K562 (cell line): ENCODE measurements at regions not wholly inside any gene's neighbourhood (a gene's known extent, or its start where the extent isn't known, plus 50 kb on each side); places are given as distances from the start of the nearest gene placed in this dataset.

ENCODE experiments used
- ATAC-seq: fragments of 200-7000 bp; cut with Tn5 transposase; 3 replicates; pipeline ENCODE4 v1.9.1; 2020; ENCODE audit warnings: moderate library complexity
- BruUV-seq: library from RNA; stranded (reverse); fragments of 400-500 nt; replicated peaks from 2 replicates; lab custom pipeline; 2021; lab: Mats Ljungman, UMichigan
- CTCF ChIA-PET: fragments of 300-600 bp; formaldehyde crosslinking; extraction: SDS; loops from one replicate; lab custom pipeline; 2021; ENCODE audit warnings: low intra/inter-chr PET ratio; lab: Yijun Ruan, JAX
- POLR2A ChIA-PET: fragments of 300-600, 350-650 bp; sonication (Branson Sonifier 250); formaldehyde crosslinking; extraction: SDS; loops from one replicate; lab custom pipeline; 2021; ENCODE audit warnings: antibody characterized with exemption, inconsistent platforms; lab: Yijun Ruan, JAX
- DNase-seq, 4 experiments: peaks; one replicate each; pipeline versions ENCODE4 v3.0.0 to v3.0.0-alpha.2; 2011 to 2018; ENCODE audit warnings: low spot score in 3 of 4, mixed read lengths in 3 of 4; ENCODE audit errors: extremely low read depth in 1 of 4
- FAIRE-seq: peaks from 2 replicates; lab custom pipeline; 2011; peaks lifted over from hg19 to GRCh38; lab: Jason Lieb, UNC
- H2AFZ ChIP-seq: 2 replicates; pipeline ENCODE4 v1.6.0; 2011; ENCODE audit warnings: low read depth, low read length, control low read depth, inconsistent platforms
- H3K27ac ChIP-seq: fragments of 200-600 bp; 3 replicates; pipeline ENCODE4 v1.8.0; 2011; ENCODE audit warnings: low read depth, mild to moderate bottlenecking, control low read depth, inconsistent platforms, low read length, moderate library complexity, mixed read lengths; ENCODE audit errors: extremely low read depth
- H3K27me3 ChIP-seq, 2 experiments: fragments of 300-600 bp in 1 of 2; 2 replicates in 1 of 2; 3 replicates in 1 of 2; pipeline versions ENCODE4 v1.6.0 to v1.8.0; 2011; ENCODE audit warnings: inconsistent platforms in 2 of 2, low read length in 2 of 2, mild to moderate bottlenecking in 1 of 2, mixed read lengths in 1 of 2, moderate library complexity in 1 of 2; ENCODE audit not compliant: control insufficient read depth in 2 of 2, insufficient read depth in 2 of 2
- H3K36me3 ChIP-seq: fragments of 300-600 bp; 3 replicates; pipeline ENCODE4 v1.8.0; 2011; ENCODE audit warnings: mild to moderate bottlenecking, low read length, inconsistent platforms; ENCODE audit not compliant: control insufficient read depth, insufficient read depth
- H3K4me1 ChIP-seq, 2 experiments: fragments of 200-600 bp in 1 of 2; replicated peaks in 1 of 2; 2 replicates in 1 of 2; 3 replicates in 1 of 2; pipeline versions ENCODE4 v1.5.1 to v1.8.0; 2011; ENCODE audit warnings: inconsistent platforms in 2 of 2, low read length in 2 of 2, mild to moderate bottlenecking in 1 of 2, mixed read lengths in 1 of 2, moderate library complexity in 1 of 2; ENCODE audit not compliant: control insufficient read depth in 2 of 2, insufficient read depth in 2 of 2
- H3K4me2 ChIP-seq: 2 replicates; pipeline ENCODE4 v1.6.1; 2011; ENCODE audit warnings: low read length, control low read depth, inconsistent platforms, mixed read lengths; ENCODE audit not compliant: insufficient read depth
- H3K4me3 ChIP-seq: fragments of 200-600 bp; sonication (generic), shearing (Covaris generic); 2 replicates; pipeline ENCODE4 v1.5.1; 2016; ENCODE audit warnings: control low read depth, inconsistent platforms
- H3K79me2 ChIP-seq: fragments of 200-600 bp; 3 replicates; pipeline ENCODE4 v1.8.0; 2011; ENCODE audit warnings: low read length, inconsistent platforms; ENCODE audit not compliant: control insufficient read depth, insufficient read depth
- H3K9ac ChIP-seq, 2 experiments: 2 replicates each; pipeline versions ENCODE4 v1.6.0 to v1.6.1; 2011; ENCODE audit warnings: low read depth in 2 of 2, low read length in 2 of 2, control low read depth in 1 of 2, inconsistent platforms in 1 of 2, mild to moderate bottlenecking in 1 of 2, mixed read lengths in 1 of 2; ENCODE audit not compliant: insufficient read depth in 1 of 2
- H3K9me1 ChIP-seq: one replicate; pipeline ENCODE4 v1.6.0; 2011; ENCODE audit warnings: inconsistent platforms, mild to moderate bottlenecking, low read length, moderate library complexity; ENCODE audit not compliant: control insufficient read depth, insufficient read depth
- H3K9me3 ChIP-seq: replicated peaks from 2 replicates; pipeline ENCODE4 v1.5.1; 2011; ENCODE audit warnings: low read depth, low read length, inconsistent platforms; ENCODE audit not compliant: control insufficient read depth, insufficient read depth
- H4K20me1 ChIP-seq: replicated peaks from 2 replicates; pipeline ENCODE4 v1.6.1; 2011; ENCODE audit warnings: low read length, inconsistent platforms, mixed read lengths; ENCODE audit not compliant: control insufficient read depth, insufficient read depth
- BRD4 ChIP-seq: fragments of 200-600 bp; sonication (generic); IDR thresholded peaks from 2 replicates; pipeline ENCODE4 v1.6.1; 2017; ENCODE audit warnings: inconsistent platforms
- FOXJ2 ChIP-seq: fragments of 200-800 bp; sonication (Bioruptor generic); IDR thresholded peaks from 2 replicates; pipeline ENCODE4 v1.6.1; 2016; ENCODE audit warnings: missing genetic modification characterization, missing compliant biosample characterization
- ID3 ChIP-seq, 2 experiments: fragments of 250-450 bp in 1 of 2; fragments of 450-650 bp in 1 of 2; sonication (Bioruptor Pico) in 1 of 2; IDR thresholded peaks; 2 replicates each; pipeline versions ENCODE4 v1.6.1 to v1.8.0; 2016 to 2021; ENCODE audit warnings: mild to moderate bottlenecking in 2 of 2, moderate library complexity in 2 of 2, missing compliant biosample characterization in 1 of 2, missing genetic modification characterization in 1 of 2
- KDM4B ChIP-seq, 2 experiments: fragments of 450-650 bp in 1 of 2; sonication (generic) in 1 of 2; IDR thresholded peaks; 2 replicates each; pipeline ENCODE4 v1.6.1; 2016 to 2017; ENCODE audit warnings: borderline replicate concordance in 2 of 2, antibody characterized with exemption in 1 of 2, low read depth in 1 of 2, mild to moderate bottlenecking in 1 of 2
- MAFF ChIP-seq: IDR thresholded peaks from 2 replicates; pipeline ENCODE4 v1.6.1; 2012; ENCODE audit warnings: low read length, improper control_type of control experiment
- MEF2D ChIP-seq: conservative IDR thresholded peaks from 2 replicates; pipeline ENCODE4 v1.6.1; 2016; ENCODE audit warnings: low read depth, missing genetic modification characterization, missing compliant biosample characterization
- MTA3 ChIP-seq: fragments of 450-650 bp; formaldehyde crosslinking; IDR thresholded peaks from 2 replicates; pipeline ENCODE4 v1.6.1; 2017; ENCODE audit warnings: mild to moderate bottlenecking, borderline replicate concordance
- NCOA1 ChIP-seq: fragments of 450-650 bp; IDR thresholded peaks from 2 replicates; pipeline ENCODE4 v1.6.1; 2016; ENCODE audit warnings: low read depth
- NCOA6 ChIP-seq: fragments of 450-650 bp; IDR thresholded peaks from 2 replicates; pipeline ENCODE4 v1.6.1; 2017; ENCODE audit warnings: mild to moderate bottlenecking
- NFYB ChIP-seq: IDR thresholded peaks from 2 replicates; pipeline ENCODE4 v1.6.1; 2011; ENCODE audit warnings: mild to moderate bottlenecking, moderate library complexity; ENCODE audit not compliant: insufficient read length; ENCODE audit errors: extremely low read depth
- PCBP2 ChIP-seq: fragments of 200-400 bp; formaldehyde crosslinking; IDR thresholded peaks from 2 replicates; pipeline ENCODE4 v1.6.1; 2018; ENCODE audit warnings: low read length, low read depth, mild to moderate bottlenecking, moderate library complexity; ENCODE audit not compliant: poor library complexity, severe bottlenecking
- PHB2 ChIP-seq: fragments of 450-650 bp; IDR thresholded peaks from 2 replicates; pipeline ENCODE4 v1.6.1; 2017; ENCODE audit warnings: low read depth
- RBFOX2 ChIP-seq: fragments of 200-400 bp; formaldehyde crosslinking; IDR thresholded peaks from 2 replicates; pipeline ENCODE4 v1.6.1; 2017; ENCODE audit warnings: low read depth, mild to moderate bottlenecking, low read length, moderate library complexity
- SP2 ChIP-seq: IDR thresholded peaks from 2 replicates; pipeline ENCODE4 v1.6.1; 2011; ENCODE audit warnings: mild to moderate bottlenecking, low read depth, low read length, moderate library complexity; ENCODE audit not compliant: poor library complexity, severe bottlenecking; ENCODE audit errors: extremely low read depth
- TSC22D4 ChIP-seq: fragments of 450-650 bp; IDR thresholded peaks from 2 replicates; pipeline ENCODE4 v1.6.1; 2016; ENCODE audit warnings: missing genetic modification characterization, missing biosample characterization, control low read depth
- ZNF644 ChIP-seq: fragments of 200-800 bp; sonication (Bioruptor generic); IDR thresholded peaks from 2 replicates; pipeline ENCODE4 v1.6.1; 2016; ENCODE audit warnings: low read depth, missing genetic modification characterization, missing compliant biosample characterization
- ZNF655 ChIP-seq: fragments of 250-450 bp; sonication (Bioruptor Pico); IDR thresholded peaks from 2 replicates; pipeline ENCODE4 v1.5.0; 2021
- WGBS: fragments of 100-300 bp; shearing (Covaris generic); methylation state at CpG from one replicate; pipeline ENCODE4 v1.1.6; 2016; ENCODE audit warnings: low coverage, mixed read lengths; ENCODE audit not compliant: insufficient coverage; ENCODE audit errors: missing lambda C conversion rate; 5-methylcytosine and 5-hydroxymethylcytosine counted together
- in situ Hi-C: fragments of 300-500 bp; cut with MboI; formaldehyde crosslinking; loops from 4 replicates; pipeline ENCODE4 v1.15.0; 2018; ENCODE audit warnings: inconsistent platforms, mixed read lengths
- intact Hi-C: fragments of 100-400 bp; cut with micrococcal nuclease; formaldehyde crosslinking; loops from 2 replicates; pipeline ENCODE4 v1.14.2; 2022

GRCh38 chr7:114243646-114244045 lies 171.0 kb upstream of the FOXP2 start:
- H3K79me2 ChIP-seq, result no peaks in the 10 kb centered on the region
- WGBS, result 0% methylated on average over 3 of the region's 3 CpGs
- DNase-seq, result no peak
- no peaks in the 10 kb centered on the region for H3K36me3 ChIP-seq
- no peak for TF ChIP-seq PCBP2
- TF ChIP-seq MTA3, result no peak
- TF ChIP-seq NCOA6, result no peak
- TF ChIP-seq NFYB, result no peak
- no peak for TF ChIP-seq ZNF644 (tag)
- TF ChIP-seq, all 486 proteins: peak for 0
- CTCF ChIA-PET, result no interaction called here
- FAIRE-seq (no peak), ATAC-seq (no peak)
- no peaks in the 10 kb centered on the region for H3K27me3 ChIP-seq
- no peak overlapping the region for H3K27ac ChIP-seq
- intact Hi-C loops (no loop called here), in situ Hi-C loops (no loop called here)
- no peak overlapping the region for H3K4me2 ChIP-seq
- H3K9ac ChIP-seq, result no peak overlapping the region
- BruUV-seq, result no TSS peak
- H4K20me1 ChIP-seq, result no peaks in the 10 kb centered on the region
- H3K9me1 ChIP-seq, result no peaks in the 10 kb centered on the region
- no peaks in the 10 kb centered on the region for H3K9me3 ChIP-seq
- H2AFZ ChIP-seq, result no peak overlapping the region
- POLR2A ChIA-PET, result no interaction called here
- H3K4me3 ChIP-seq, result no peak overlapping the region
- no peaks in the 10 kb centered on the region for H3K4me1 ChIP-seq

GRCh38 chr7:114242992-114243507 lies 171.6 kb upstream of the FOXP2 start:
- H3K4me3 ChIP-seq, result no peak overlapping the region
- no peak overlapping the region for H2AFZ ChIP-seq
- intact Hi-C loops, result no loop called here
- no peaks in the 10 kb centered on the region for H3K9me3 ChIP-seq
- H3K9ac ChIP-seq, result no peak overlapping the region
- in situ Hi-C loops, result no loop called here
- FAIRE-seq (no peak), ATAC-seq (no peak), DNase-seq (no peak)
- no peaks in the 10 kb centered on the region for H4K20me1 ChIP-seq
- no peaks in the 10 kb centered on the region for H3K4me1 ChIP-seq
- ChIA-PET POLR2A (no interaction called here), CTCF (no interaction called here)
- H3K79me2 ChIP-seq, result no peaks in the 10 kb centered on the region
- H3K9me1 ChIP-seq, result no peaks in the 10 kb centered on the region
- no peaks in the 10 kb centered on the region for H3K36me3 ChIP-seq
- 0% methylated on average over 2 of the region's 2 CpGs for WGBS
- H3K4me2 ChIP-seq, result no peak overlapping the region
- no TSS peak for BruUV-seq
- H3K27me3 ChIP-seq, result no peaks in the 10 kb centered on the region
- H3K27ac ChIP-seq, result no peak overlapping the region
- TF ChIP-seq MEF2D, result no peak
- TF ChIP-seq TSC22D4 (tag), result no peak
- TF ChIP-seq ZNF655 (CRISPR knock-in tag), result no peak
- no peak for TF ChIP-seq BRD4
- TF ChIP-seq KDM4B (IDR thresholded peaks at IDR 0.05; ENCODE audit: borderline replicate concordance in 2 of 2, low read depth in 1 of 2), result no peak
- no peak for TF ChIP-seq ID3 (CRISPR knock-in tag; IDR thresholded peaks at IDR 0.05)
- TF ChIP-seq ID3 (tag; IDR thresholded peaks at IDR 0.05), result no peak
- no peak for TF ChIP-seq RBFOX2
- TF ChIP-seq PHB2, result no peak
- no peak for TF ChIP-seq FOXJ2 (tag)
- TF ChIP-seq MAFF, result no peak
- TF ChIP-seq SP2, result no peak
- no peak for TF ChIP-seq NCOA1
